GM23338 (cell line): ENCODE measurements at regions not wholly inside any gene's neighbourhood (a gene's known extent, or its start where the extent isn't known, plus 50 kb on each side); places are given as distances from the start of the nearest gene placed in this dataset.

Source experiments
- ATAC-seq: fragments of 200-7000 bp; cut with Tn5 transposase; 3 replicates; pipeline ENCODE4 v1.9.1; 2020
- DNase-seq: peaks from one replicate; pipeline ENCODE4 v3.0.0-alpha.2; 2015; ENCODE audit warnings: low spot score
- H2AFZ ChIP-seq: fragments of 200-600 bp; sonication (generic); 2 replicates; pipeline ENCODE4 v1.8.0; 2016; ENCODE audit warnings: antibody characterized with exemption, mild to moderate bottlenecking, moderate library complexity
- H3F3A ChIP-seq: fragments of 200-600 bp; sonication (generic); replicated peaks from 2 replicates; pipeline ENCODE4 v1.8.0; 2017; ENCODE audit warnings: antibody characterized with exemption, mixed run types, low read depth
- H3K27ac ChIP-seq: fragments of 200-600 bp; sonication (generic); 2 replicates; pipeline ENCODE4 v1.6.1; 2016; ENCODE audit warnings: low read depth
- H3K27me3 ChIP-seq: fragments of 200-600 bp; sonication (generic); 2 replicates; pipeline ENCODE4 v1.8.0; 2016; ENCODE audit warnings: mild to moderate bottlenecking, mixed run types, moderate library complexity; ENCODE audit not compliant: insufficient read depth
- H3K36me3 ChIP-seq: fragments of 200-600 bp; sonication (generic); 2 replicates; pipeline ENCODE4 v1.8.0; 2016; ENCODE audit warnings: mild to moderate bottlenecking; ENCODE audit not compliant: insufficient read depth
- H3K4me1 ChIP-seq: fragments of 200-600 bp; sonication (generic); 2 replicates; pipeline ENCODE4 v1.8.0; 2016; ENCODE audit warnings: mild to moderate bottlenecking, moderate library complexity; ENCODE audit not compliant: insufficient read depth
- H3K4me2 ChIP-seq: fragments of 200-600 bp; sonication (generic); 2 replicates; pipeline ENCODE4 v1.7.1; 2017; ENCODE audit warnings: mixed run types
- H3K4me3 ChIP-seq: fragments of 200-600 bp; sonication (generic); 2 replicates; pipeline ENCODE4 v1.6.1; 2016; ENCODE audit warnings: mixed run types
- H3K79me2 ChIP-seq: fragments of 200-600 bp; sonication (generic); replicated peaks from 2 replicates; pipeline ENCODE4 v1.8.0; 2017; ENCODE audit warnings: mild to moderate bottlenecking; ENCODE audit not compliant: insufficient read depth
- H3K9me2 ChIP-seq: fragments of 200-600 bp; sonication (generic); 2 replicates; pipeline ENCODE4 v1.8.0; 2017; ENCODE audit not compliant: insufficient read depth
- H4K20me1 ChIP-seq: fragments of 200-600 bp; sonication (generic); replicated peaks from 2 replicates; pipeline ENCODE4 v1.8.0; 2017; ENCODE audit warnings: mild to moderate bottlenecking; ENCODE audit not compliant: insufficient read depth
- H3K27ac Mint-ChIP-seq: 2 replicates; pipeline ENCODE4 v1.8.0; 2020; ENCODE audit warnings: inconsistent platforms, mild to moderate bottlenecking, moderate library complexity, mixed read lengths
- H3K27me3 Mint-ChIP-seq: 3 replicates; pipeline ENCODE4 v1.8.0; 2022; ENCODE audit warnings: low read depth, mild to moderate bottlenecking, moderate library complexity, mixed read lengths, inconsistent platforms; ENCODE audit not compliant: insufficient read depth, poor library complexity
- H3K36me3 Mint-ChIP-seq: 3 replicates; pipeline ENCODE4 v1.8.0; 2021; ENCODE audit warnings: low read depth, mild to moderate bottlenecking, inconsistent platforms, moderate library complexity, mixed read lengths
- H3K4me1 Mint-ChIP-seq: 3 replicates; pipeline ENCODE4 v1.8.0; 2020; ENCODE audit warnings: mild to moderate bottlenecking, inconsistent platforms, mixed read lengths
- H3K4me3 Mint-ChIP-seq: 3 replicates; pipeline ENCODE4 v1.8.0; 2021; ENCODE audit warnings: moderate library complexity, mild to moderate bottlenecking, inconsistent platforms, mixed read lengths
- H3K9me3 Mint-ChIP-seq: 3 replicates; pipeline ENCODE4 v1.8.0; 2020; ENCODE audit warnings: moderate library complexity, mild to moderate bottlenecking, inconsistent platforms, mixed read lengths
- CREB1 ChIP-seq: fragments of 250-450 bp; sonication (Bioruptor Pico); IDR thresholded peaks from 2 replicates; pipeline ENCODE4 v1.5.0; 2020; ENCODE audit warnings: low read depth, mild to moderate bottlenecking, moderate library complexity
- JUNB ChIP-seq: IDR thresholded peaks from one replicate; pipeline ENCODE4 v1.6.1; 2016; ENCODE audit warnings: antibody characterized with exemption; ENCODE audit not compliant: unreplicated experiment
- STAT1 ChIP-seq: IDR thresholded peaks from one replicate; pipeline ENCODE4 v1.6.1; 2016; ENCODE audit warnings: antibody characterized with exemption; ENCODE audit not compliant: unreplicated experiment
- ZNF114 ChIP-seq: fragments of 250-450 bp; sonication (Bioruptor Pico); IDR thresholded peaks from 2 replicates; pipeline ENCODE4 v1.5.0; 2020; ENCODE audit warnings: mild to moderate bottlenecking, moderate library complexity
- ZNF331 ChIP-seq: fragments of 250-450 bp; sonication (Bioruptor Pico); IDR thresholded peaks from 2 replicates; pipeline ENCODE4 v1.5.0; 2020; ENCODE audit warnings: low read depth, mild to moderate bottlenecking, moderate library complexity
- TF ChIP-seq, protein P1 (sequence below): fragments of 250-450 bp; sonication (Bioruptor Pico); IDR thresholded peaks from 2 replicates; pipeline ENCODE4 v1.5.0; 2020; ENCODE audit warnings: mild to moderate bottlenecking, moderate library complexity
- TF ChIP-seq, protein P2 (sequence below): IDR thresholded peaks from 2 replicates; pipeline ENCODE4 v1.6.1; 2016; ENCODE audit warnings: antibody characterized with exemption
- TF ChIP-seq, protein P3 (sequence below): IDR thresholded peaks from one replicate; pipeline ENCODE4 v1.6.1; 2018; ENCODE audit warnings: antibody characterized with exemption; ENCODE audit not compliant: unreplicated experiment

DNA sequence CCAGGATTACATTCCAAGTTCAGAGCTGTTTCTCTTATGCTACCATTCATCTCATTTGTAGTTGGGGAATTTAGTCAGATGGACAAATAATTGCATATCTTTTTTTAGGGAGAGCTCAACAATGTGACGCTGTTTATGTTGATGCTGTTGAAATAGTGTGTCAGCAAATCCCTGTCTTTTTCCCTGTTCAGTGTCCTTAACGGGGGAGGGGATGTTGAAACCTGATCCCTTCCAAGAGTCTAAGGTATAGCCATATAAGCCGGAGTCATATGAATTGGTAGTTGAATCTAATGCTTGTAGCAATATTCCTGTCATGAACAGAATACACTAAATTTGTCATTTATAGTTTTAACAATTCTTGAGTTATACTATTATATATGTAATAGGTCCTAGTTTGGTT lies 293.5 kb upstream of the FAT1 start (continued):
- TF ChIP-seq, protein P1, sequence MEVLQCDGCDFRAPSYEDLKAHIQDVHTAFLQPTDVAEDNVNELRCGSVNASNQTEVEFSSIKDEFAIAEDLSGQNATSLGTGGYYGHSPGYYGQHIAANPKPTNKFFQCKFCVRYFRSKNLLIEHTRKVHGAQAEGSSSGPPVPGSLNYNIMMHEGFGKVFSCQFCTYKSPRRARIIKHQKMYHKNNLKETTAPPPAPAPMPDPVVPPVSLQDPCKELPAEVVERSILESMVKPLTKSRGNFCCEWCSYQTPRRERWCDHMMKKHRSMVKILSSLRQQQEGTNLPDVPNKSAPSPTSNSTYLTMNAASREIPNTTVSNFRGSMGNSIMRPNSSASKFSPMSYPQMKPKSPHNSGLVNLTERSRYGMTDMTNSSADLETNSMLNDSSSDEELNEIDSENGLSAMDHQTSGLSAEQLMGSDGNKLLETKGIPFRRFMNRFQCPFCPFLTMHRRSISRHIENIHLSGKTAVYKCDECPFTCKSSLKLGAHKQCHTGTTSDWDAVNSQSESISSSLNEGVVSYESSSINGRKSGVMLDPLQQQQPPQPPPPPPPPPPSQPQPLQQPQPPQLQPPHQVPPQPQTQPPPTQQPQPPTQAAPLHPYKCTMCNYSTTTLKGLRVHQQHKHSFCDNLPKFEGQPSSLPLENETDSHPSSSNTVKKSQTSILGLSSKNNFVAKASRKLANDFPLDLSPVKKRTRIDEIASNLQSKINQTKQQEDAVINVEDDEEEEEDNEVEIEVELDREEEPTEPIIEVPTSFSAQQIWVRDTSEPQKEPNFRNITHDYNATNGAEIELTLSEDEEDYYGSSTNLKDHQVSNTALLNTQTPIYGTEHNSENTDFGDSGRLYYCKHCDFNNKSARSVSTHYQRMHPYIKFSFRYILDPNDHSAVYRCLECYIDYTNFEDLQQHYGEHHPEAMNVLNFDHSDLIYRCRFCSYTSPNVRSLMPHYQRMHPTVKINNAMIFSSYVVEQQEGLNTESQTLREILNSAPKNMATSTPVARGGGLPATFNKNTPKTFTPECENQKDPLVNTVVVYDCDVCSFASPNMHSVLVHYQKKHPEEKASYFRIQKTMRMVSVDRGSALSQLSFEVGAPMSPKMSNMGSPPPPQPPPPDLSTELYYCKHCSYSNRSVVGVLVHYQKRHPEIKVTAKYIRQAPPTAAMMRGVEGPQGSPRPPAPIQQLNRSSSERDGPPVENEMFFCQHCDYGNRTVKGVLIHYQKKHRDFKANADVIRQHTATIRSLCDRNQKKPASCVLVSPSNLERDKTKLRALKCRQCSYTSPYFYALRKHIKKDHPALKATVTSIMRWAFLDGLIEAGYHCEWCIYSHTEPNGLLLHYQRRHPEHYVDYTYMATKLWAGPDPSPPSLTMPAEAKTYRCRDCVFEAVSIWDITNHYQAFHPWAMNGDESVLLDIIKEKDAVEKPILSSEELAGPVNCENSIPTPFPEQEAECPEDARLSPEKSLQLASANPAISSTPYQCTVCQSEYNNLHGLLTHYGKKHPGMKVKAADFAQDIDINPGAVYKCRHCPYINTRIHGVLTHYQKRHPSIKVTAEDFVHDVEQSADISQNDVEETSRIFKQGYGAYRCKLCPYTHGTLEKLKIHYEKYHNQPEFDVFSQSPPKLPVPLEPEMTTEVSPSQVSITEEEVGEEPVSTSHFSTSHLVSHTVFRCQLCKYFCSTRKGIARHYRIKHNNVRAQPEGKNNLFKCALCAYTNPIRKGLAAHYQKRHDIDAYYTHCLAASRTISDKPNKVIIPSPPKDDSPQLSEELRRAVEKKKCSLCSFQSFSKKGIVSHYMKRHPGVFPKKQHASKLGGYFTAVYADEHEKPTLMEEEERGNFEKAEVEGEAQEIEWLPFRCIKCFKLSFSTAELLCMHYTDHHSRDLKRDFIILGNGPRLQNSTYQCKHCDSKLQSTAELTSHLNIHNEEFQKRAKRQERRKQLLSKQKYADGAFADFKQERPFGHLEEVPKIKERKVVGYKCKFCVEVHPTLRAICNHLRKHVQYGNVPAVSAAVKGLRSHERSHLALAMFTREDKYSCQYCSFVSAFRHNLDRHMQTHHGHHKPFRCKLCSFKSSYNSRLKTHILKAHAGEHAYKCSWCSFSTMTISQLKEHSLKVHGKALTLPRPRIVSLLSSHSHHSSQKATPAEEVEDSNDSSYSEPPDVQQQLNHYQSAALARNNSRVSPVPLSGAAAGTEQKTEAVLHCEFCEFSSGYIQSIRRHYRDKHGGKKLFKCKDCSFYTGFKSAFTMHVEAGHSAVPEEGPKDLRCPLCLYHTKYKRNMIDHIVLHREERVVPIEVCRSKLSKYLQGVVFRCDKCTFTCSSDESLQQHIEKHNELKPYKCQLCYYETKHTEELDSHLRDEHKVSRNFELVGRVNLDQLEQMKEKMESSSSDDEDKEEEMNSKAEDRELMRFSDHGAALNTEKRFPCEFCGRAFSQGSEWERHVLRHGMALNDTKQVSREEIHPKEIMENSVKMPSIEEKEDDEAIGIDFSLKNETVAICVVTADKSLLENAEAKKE, result no peak

DNA sequence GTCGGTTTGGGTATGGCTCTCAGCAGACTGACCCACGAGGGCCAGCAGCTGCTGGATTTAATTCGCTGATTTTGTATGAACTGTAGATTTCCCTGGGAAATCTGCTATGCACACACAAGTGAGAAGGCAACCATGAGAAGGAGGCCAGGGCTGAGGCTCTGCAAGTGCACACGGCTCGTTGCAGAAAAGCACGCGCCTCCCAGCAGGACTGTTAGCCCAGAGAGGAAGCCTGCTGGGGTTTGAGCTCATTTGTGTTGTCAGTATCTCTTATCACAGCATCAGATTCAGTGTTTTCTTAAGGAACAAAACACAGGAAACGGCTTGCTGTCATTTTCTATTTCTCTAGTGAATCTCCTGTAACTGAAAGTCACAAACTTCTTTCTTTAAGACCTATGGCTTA lies 296.2 kb upstream of the FAT1 start:
- ATAC-seq, result peak; percentile 85
- DNase-seq, result peak; percentile 51
- TF ChIP-seq JUNB (no peak), ZNF114 (CRISPR knock-in tag) (no peak), CREB1 (CRISPR knock-in tag) (no peak), ZNF331 (CRISPR knock-in tag) (peak; percentile 27; the same call in 1 of the 2 replicates), STAT1 (no peak)
- TF ChIP-seq, protein P2, sequence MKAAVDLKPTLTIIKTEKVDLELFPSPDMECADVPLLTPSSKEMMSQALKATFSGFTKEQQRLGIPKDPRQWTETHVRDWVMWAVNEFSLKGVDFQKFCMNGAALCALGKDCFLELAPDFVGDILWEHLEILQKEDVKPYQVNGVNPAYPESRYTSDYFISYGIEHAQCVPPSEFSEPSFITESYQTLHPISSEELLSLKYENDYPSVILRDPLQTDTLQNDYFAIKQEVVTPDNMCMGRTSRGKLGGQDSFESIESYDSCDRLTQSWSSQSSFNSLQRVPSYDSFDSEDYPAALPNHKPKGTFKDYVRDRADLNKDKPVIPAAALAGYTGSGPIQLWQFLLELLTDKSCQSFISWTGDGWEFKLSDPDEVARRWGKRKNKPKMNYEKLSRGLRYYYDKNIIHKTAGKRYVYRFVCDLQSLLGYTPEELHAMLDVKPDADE, result no peak
- TF ChIP-seq, protein P3, sequence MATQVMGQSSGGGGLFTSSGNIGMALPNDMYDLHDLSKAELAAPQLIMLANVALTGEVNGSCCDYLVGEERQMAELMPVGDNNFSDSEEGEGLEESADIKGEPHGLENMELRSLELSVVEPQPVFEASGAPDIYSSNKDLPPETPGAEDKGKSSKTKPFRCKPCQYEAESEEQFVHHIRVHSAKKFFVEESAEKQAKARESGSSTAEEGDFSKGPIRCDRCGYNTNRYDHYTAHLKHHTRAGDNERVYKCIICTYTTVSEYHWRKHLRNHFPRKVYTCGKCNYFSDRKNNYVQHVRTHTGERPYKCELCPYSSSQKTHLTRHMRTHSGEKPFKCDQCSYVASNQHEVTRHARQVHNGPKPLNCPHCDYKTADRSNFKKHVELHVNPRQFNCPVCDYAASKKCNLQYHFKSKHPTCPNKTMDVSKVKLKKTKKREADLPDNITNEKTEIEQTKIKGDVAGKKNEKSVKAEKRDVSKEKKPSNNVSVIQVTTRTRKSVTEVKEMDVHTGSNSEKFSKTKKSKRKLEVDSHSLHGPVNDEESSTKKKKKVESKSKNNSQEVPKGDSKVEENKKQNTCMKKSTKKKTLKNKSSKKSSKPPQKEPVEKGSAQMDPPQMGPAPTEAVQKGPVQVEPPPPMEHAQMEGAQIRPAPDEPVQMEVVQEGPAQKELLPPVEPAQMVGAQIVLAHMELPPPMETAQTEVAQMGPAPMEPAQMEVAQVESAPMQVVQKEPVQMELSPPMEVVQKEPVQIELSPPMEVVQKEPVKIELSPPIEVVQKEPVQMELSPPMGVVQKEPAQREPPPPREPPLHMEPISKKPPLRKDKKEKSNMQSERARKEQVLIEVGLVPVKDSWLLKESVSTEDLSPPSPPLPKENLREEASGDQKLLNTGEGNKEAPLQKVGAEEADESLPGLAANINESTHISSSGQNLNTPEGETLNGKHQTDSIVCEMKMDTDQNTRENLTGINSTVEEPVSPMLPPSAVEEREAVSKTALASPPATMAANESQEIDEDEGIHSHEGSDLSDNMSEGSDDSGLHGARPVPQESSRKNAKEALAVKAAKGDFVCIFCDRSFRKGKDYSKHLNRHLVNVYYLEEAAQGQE, result no peak
- H3K4me3 Mint-ChIP-seq, result no peak overlapping the region
- peaks cover 7% of the 10 kb centered on the region for H3K27me3 Mint-ChIP-seq
- H4K20me1 ChIP-seq, result no peaks in the 10 kb centered on the region
- H3K9me3 Mint-ChIP-seq, result no peaks in the 10 kb centered on the region
- no peaks in the 10 kb centered on the region for H3F3A ChIP-seq
- no peaks in the 10 kb centered on the region for H3K79me2 ChIP-seq
- no peak overlapping the region for H3K4me3 ChIP-seq
- H3K27ac Mint-ChIP-seq, result no peak overlapping the region
- H3K27ac ChIP-seq, result no peak overlapping the region
- peak overlapping the region; percentile 64; the same call in 1 of the 2 replicates for H2AFZ ChIP-seq
- no peaks in the 10 kb centered on the region for H3K27me3 ChIP-seq
- no peaks in the 10 kb centered on the region for H3K36me3 Mint-ChIP-seq
- H3K9me2 ChIP-seq, result 0 out of 2 replicates have a peak, but pooled peaks cover 3% of the 10 kb centered on the region
- H3K4me2 ChIP-seq, result 0 out of 2 replicates have a peak overlapping the region, but pooled peaks have one; percentile 39
- H3K4me1 ChIP-seq, result peaks cover 20% of the 10 kb centered on the region
- peaks cover 29% of the 10 kb centered on the region for H3K4me1 Mint-ChIP-seq
- H3K36me3 ChIP-seq, result no peaks in the 10 kb centered on the region
